B cell (primary cell): ENCODE measurements at regions not wholly inside any gene's neighbourhood (a gene's known extent, or its start where the extent isn't known, plus 50 kb on each side); places are given as distances from the start of the nearest gene placed in this dataset.

ENCODE experiments used
- ATAC-seq: fragments of 200-7000 bp; cut with Tn5 transposase; one replicate; pipeline ENCODE4 v1.10.0; 2021; ENCODE audit warnings: low read depth, mild to moderate bottlenecking, moderate number of reproducible peaks, moderate library complexity
- CTCF ChIA-PET: fragments of 350-600 bp; sonication (Branson Sonifier 250); formaldehyde crosslinking; loops from one replicate; lab custom pipeline; 2021; ENCODE audit warnings: antibody characterized with exemption, inconsistent platforms; lab: Charles Lee
- POLR2A ChIA-PET: fragments of 350-600 bp; sonication (Branson Sonifier 250); formaldehyde crosslinking; loops from one replicate; lab custom pipeline; 2021; ENCODE audit warnings: antibody characterized with exemption; lab: Charles Lee
- DNase-seq: peaks from one replicate; pipeline ENCODE4 v3.0.0; 2013
- H2AFZ ChIP-seq: 2 replicates; pipeline ENCODE4 v1.6.1; 2012; ENCODE audit warnings: mild to moderate bottlenecking, low read depth, low read length; ENCODE audit not compliant: insufficient read depth, poor library complexity, severe bottlenecking
- H3K27ac ChIP-seq, 2 donors: 1 replicate in 1 of 2; 2 replicates in 1 of 2; pipeline ENCODE4 v1.5.1; 2012 to 2013; ENCODE audit warnings: low read length in 2 of 2, mild to moderate bottlenecking in 2 of 2, moderate library complexity in 1 of 2
- H3K27me3 ChIP-seq, 4 experiments: fragments of 200-600 bp in 1 of 4; sonication (generic) in 1 of 4; replicated peaks in 1 of 4; 1 replicate in 2 of 4; 2 replicates in 2 of 4; pipeline versions ENCODE4 v1.6.1 to v1.7.0; 2013 to 2016; ENCODE audit warnings: low read length in 3 of 4, mild to moderate bottlenecking in 2 of 4, mixed read lengths in 1 of 4, moderate library complexity in 1 of 4; ENCODE audit not compliant: insufficient read depth in 4 of 4, control insufficient read depth in 3 of 4; ENCODE audit errors: control extremely low read depth in 1 of 4
- H3K36me3 ChIP-seq, 2 experiments: replicated peaks in 1 of 2; 1 replicate in 1 of 2; 2 replicates in 1 of 2; pipeline versions ENCODE4 v1.6.1 to v1.7.1; 2013; ENCODE audit warnings: low read length in 1 of 2; ENCODE audit not compliant: insufficient read depth in 2 of 2, control insufficient read depth in 1 of 2; ENCODE audit errors: control extremely low read depth in 1 of 2, extremely low read depth in 1 of 2
- H3K4me1 ChIP-seq, 2 donors: fragments of 200-600 bp in 1 of 2; sonication (generic) in 1 of 2; 1 replicate in 1 of 2; 2 replicates in 1 of 2; pipeline versions ENCODE4 v1.5.1 to v1.6.1; 2013 to 2017; ENCODE audit warnings: low read length in 2 of 2; ENCODE audit not compliant: control insufficient read depth in 2 of 2, insufficient read depth in 2 of 2
- H3K4me2 ChIP-seq: replicated peaks from 2 replicates; pipeline ENCODE3; 2012; ENCODE audit warnings: mild to moderate bottlenecking, low read depth, low read length; ENCODE audit not compliant: poor library complexity, severe bottlenecking
- H3K4me3 ChIP-seq, 5 experiments: fragments of 200-600 bp in 1 of 5; sonication (generic) in 1 of 5; 1 replicate in 3 of 5; 2 replicates in 2 of 5; pipeline versions ENCODE4 v1.5.1 to v1.7.0; 2011 to 2016; ENCODE audit warnings: low read length in 4 of 5, mild to moderate bottlenecking in 4 of 5, low read depth in 2 of 5, control low read depth in 1 of 5, moderate library complexity in 1 of 5; ENCODE audit not compliant: insufficient read depth in 1 of 5; ENCODE audit errors: control extremely low read depth in 1 of 5, extremely low read depth in 1 of 5
- H3K79me2 ChIP-seq: fragments of 200-600 bp; sonication (generic); one replicate; pipeline ENCODE4 v1.6.0; 2016; ENCODE audit warnings: low read length; ENCODE audit not compliant: control insufficient read depth, insufficient read depth
- H3K9ac ChIP-seq: fragments of 200-600 bp; sonication (generic); 2 replicates; pipeline ENCODE4 v1.6.1; 2017; ENCODE audit warnings: mild to moderate bottlenecking, low read length, moderate library complexity
- H3K9me3 ChIP-seq, 3 donors: one replicate each; pipeline versions ENCODE4 v1.6.1 to v1.7.1; 2013; ENCODE audit warnings: low read length in 2 of 3; ENCODE audit not compliant: control insufficient read depth in 2 of 3, insufficient read depth in 1 of 3; ENCODE audit errors: control extremely low read depth in 1 of 3
- H4K20me1 ChIP-seq: 2 replicates; pipeline ENCODE4 v1.6.0; 2012; ENCODE audit warnings: mild to moderate bottlenecking, low read length; ENCODE audit not compliant: insufficient read depth, control insufficient read depth, poor library complexity, severe bottlenecking
- H3K27ac Mint-ChIP-seq: one replicate; pipeline ENCODE4 v1.8.0; 2021; ENCODE audit warnings: mixed read lengths
- H3K27me3 Mint-ChIP-seq: one replicate; pipeline ENCODE4 v1.8.0; 2021; ENCODE audit warnings: mixed read lengths
- H3K4me1 Mint-ChIP-seq: one replicate; pipeline ENCODE4 v1.8.0; 2021; ENCODE audit warnings: mixed read lengths
- H3K4me3 Mint-ChIP-seq: one replicate; pipeline ENCODE4 v1.8.0; 2021; ENCODE audit warnings: mixed read lengths
- H3K9me3 Mint-ChIP-seq: one replicate; pipeline ENCODE4 v1.8.0; 2022; ENCODE audit warnings: mixed read lengths; ENCODE audit not compliant: insufficient read depth
- CTCF ChIP-seq: fragments of 200-600 bp; IDR thresholded peaks from one replicate; pipeline ENCODE4 v1.8.0; 2022; ENCODE audit warnings: antibody characterized with exemption, mild to moderate bottlenecking
- EZH2 ChIP-seq: IDR thresholded peaks from 2 replicates; pipeline ENCODE4 v1.6.1; 2012; ENCODE audit warnings: borderline replicate concordance, low read depth, mild to moderate bottlenecking, moderate library complexity, low read length; ENCODE audit not compliant: insufficient read depth, poor library complexity, severe bottlenecking
- WGBS: methylation state at CpG from one replicate; pipeline ENCODE4 v1.1.5; 2013; ENCODE audit warnings: missing lambda C conversion rate; ENCODE audit not compliant: insufficient coverage; 5-methylcytosine and 5-hydroxymethylcytosine counted together
- intact Hi-C: fragments of 100-400 bp; cut with micrococcal nuclease; formaldehyde crosslinking; loops from one replicate; pipeline ENCODE4 v1.10.0; 2022

- H3K9me3 ChIP-seq, result peaks cover 0 to 6% (median 5%) of the 10 kb centered on the region in 3 donors
- no peak overlapping the region for H3K27ac ChIP-seq
- Mint-ChIP-seq H3K4me3 (no peak overlapping the region), H3K4me1 (no peaks in the 10 kb centered on the region), H3K9me3 (peaks cover 13% of the 10 kb centered on the region), H3K27ac (no peak overlapping the region), H3K27me3 (peaks cover 10% of the 10 kb centered on the region)
- no peak overlapping the region for H3K4me3 ChIP-seq
- TF ChIP-seq EZH2, result no peak
- no peak for TF ChIP-seq CTCF
- H3K4me1 ChIP-seq, result no peaks in the 10 kb centered on the region
- no peaks in the 10 kb centered on the region for H3K79me2 ChIP-seq
- H4K20me1 ChIP-seq, result no peaks in the 10 kb centered on the region
- no peaks in the 10 kb centered on the region for H3K36me3 ChIP-seq
- no CpG with 5 or more reads among the region's 3 CpGs for WGBS
- no peak overlapping the region for H3K4me2 ChIP-seq
- DNase-seq (no peak), ATAC-seq (no peak)
- no peaks in the 10 kb centered on the region for H3K27me3 ChIP-seq
- ChIA-PET CTCF (no interaction called here), POLR2A (no interaction called here)
- intact Hi-C loops, result no loop called here
- H2AFZ ChIP-seq, result no peak overlapping the region
- no peak overlapping the region for H3K9ac ChIP-seq
Measured at GRCh38 chr1:181249186-181249585, 160.7 kb downstream of the IER5 start.

- WGBS, result no CpG with 5 or more reads among the region's 2 CpGs
- ATAC-seq (no peak), DNase-seq (no peak)
- Mint-ChIP-seq H3K27me3 (peaks cover 10% of the 10 kb centered on the region), H3K4me1 (no peaks in the 10 kb centered on the region), H3K4me3 (no peak overlapping the region), H3K9me3 (peaks cover 17% of the 10 kb centered on the region), H3K27ac (no peak overlapping the region)
- no peak for TF ChIP-seq EZH2
- no peak for TF ChIP-seq CTCF
- Histone ChIP-seq H4K20me1 (no peaks in the 10 kb centered on the region), H3K4me1 (no peaks in the 10 kb centered on the region), H3K9ac (no peak overlapping the region), H3K79me2 (no peaks in the 10 kb centered on the region), H3K4me3 (no peak overlapping the region), H3K27me3 (no peaks in the 10 kb centered on the region), H3K4me2 (no peak overlapping the region), H3K36me3 (no peaks in the 10 kb centered on the region), H3K9me3 (peaks cover 0 to 6% (median 6%) of the 10 kb centered on the region in 3 donors), H3K27ac (no peak overlapping the region), H2AFZ (no peak overlapping the region)
- ChIA-PET CTCF (no interaction called here), POLR2A (no interaction called here)
- intact Hi-C loops, result no loop called here
Measured at GRCh38 chr1:181250038-181250437, 161.5 kb downstream of the IER5 start.
